ENCODE measurements at regions not wholly inside any gene's neighbourhood (a gene's known extent, or its start where the extent isn't known, plus 50 kb on each side); places are given as distances from the start of the nearest gene placed in this dataset.

GRCh38 chr18:65622436-65622835 is 128.4 kb upstream of the CDH7 start:
- no peak for TF ChIP-seq POLR2AphosphoS5 (IDR thresholded peaks at IDR 0.05)
- no peak for TF ChIP-seq CTCF (IDR thresholded peaks at IDR 0.05)
- no peak for TF ChIP-seq POLR2A (IDR thresholded peaks at IDR 0.05)
